DMS 273 (cell line): ENCODE measurements at regions not wholly inside any gene's neighbourhood (a gene's known extent, or its start where the extent isn't known, plus 50 kb on each side); places are given as distances from the start of the nearest gene placed in this dataset.
"Not testable (repeated sequence)": the region's sequence is repeated elsewhere in the genome, so short reads cannot be mapped to it uniquely, and the experiment has no call there.

ENCODE experiments used
- DNase-seq: peaks from one replicate; lab custom pipeline; 2025; ENCODE audit not compliant: unreplicated experiment; lab: John Stamatoyannopoulos, UW

GRCh38 chr5:13350767-13351166, 593.7 kb downstream of the DNAH5 start:
- DNase-seq: no peak

- no peak for DNase-seq
Measured at GRCh38 chr5:13348568-13348967, 595.9 kb downstream of the DNAH5 start.

- DNase-seq: no peak
Measured at GRCh38 chr5:13346401-13346800, 598.1 kb downstream of the DNAH5 start.

- no peak for DNase-seq
Measured at GRCh38 chr5:13339093-13339492, 605.4 kb downstream of the DNAH5 start.

GRCh38 chr5:13335026-13335425, 609.5 kb downstream of the DNAH5 start:
- not testable (repeated sequence) for DNase-seq

- DNase-seq: no peak
Measured at GRCh38 chr5:13331585-13331984, 612.9 kb downstream of the DNAH5 start.

GRCh38 chr5:13328316-13328715, 616.2 kb downstream of the DNAH5 start:
- no peak for DNase-seq

DNA sequence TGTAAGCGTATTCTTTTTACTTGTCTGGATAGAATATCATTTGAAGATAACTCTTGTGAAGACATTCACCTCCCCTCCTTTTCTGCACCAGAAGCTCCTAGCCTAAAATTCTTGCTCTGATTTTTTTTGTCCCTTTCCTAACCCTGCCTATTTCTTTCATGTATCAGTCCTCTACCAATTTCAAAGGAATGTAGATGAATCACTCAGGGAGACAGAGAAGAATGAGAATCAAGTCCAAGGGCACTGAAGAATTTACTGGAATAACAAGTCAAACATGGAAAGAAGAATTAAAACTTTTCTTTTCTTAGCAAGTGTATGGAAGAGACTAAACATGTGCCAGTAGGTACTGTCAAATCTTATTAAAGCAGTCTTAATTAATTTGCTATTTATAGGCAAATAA, 618.7 kb downstream of the DNAH5 start:
- no peak for DNase-seq

DNA sequence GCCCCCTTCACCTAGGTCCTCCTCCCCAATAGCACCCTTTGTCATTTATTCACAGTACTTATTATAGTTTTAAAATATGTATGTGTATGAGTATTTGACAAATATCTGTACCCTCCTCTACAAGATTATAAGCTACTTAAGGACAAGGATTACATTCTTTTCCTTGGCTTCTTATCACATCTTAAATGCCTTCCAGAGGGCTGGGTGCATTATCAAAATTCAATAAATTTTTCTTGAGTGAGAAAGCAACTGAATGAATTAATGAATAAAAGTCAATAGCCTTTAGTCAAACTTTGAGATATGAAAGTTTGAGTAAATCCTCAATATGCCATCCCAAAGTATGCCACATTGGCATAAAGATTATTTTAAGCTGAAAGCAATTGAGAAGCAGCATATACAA, 621.7 kb downstream of the DNAH5 start:
- no peak for DNase-seq

DNA sequence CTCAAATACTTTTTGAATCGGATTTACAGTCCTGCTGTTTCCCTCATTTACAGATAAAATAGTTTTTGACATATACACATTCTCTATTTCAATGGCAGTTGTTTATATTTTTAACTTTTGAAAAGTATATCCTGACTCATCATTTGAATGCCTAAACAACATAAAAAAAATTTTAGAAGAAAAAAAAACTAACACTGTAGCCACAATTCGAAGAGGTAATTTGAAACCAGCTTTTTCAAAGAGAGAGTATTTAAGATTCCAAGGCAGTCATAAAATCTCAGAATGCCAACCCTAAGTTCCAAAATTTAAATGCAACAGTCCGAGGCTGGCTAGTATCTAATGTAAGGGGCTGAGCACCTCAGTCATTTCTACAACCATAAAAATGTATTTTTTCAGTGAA, 626.8 kb downstream of the DNAH5 start:
- no peak for DNase-seq

- no peak for DNase-seq
Measured at GRCh38 chr5:13316176-13316575, 628.3 kb downstream of the DNAH5 start.

GRCh38 chr5:13307480-13307879, 637.0 kb downstream of the DNAH5 start:
- DNase-seq: no peak

- no peak for DNase-seq
Measured at GRCh38 chr5:13303445-13303844, 641.0 kb downstream of the DNAH5 start.

DNA sequence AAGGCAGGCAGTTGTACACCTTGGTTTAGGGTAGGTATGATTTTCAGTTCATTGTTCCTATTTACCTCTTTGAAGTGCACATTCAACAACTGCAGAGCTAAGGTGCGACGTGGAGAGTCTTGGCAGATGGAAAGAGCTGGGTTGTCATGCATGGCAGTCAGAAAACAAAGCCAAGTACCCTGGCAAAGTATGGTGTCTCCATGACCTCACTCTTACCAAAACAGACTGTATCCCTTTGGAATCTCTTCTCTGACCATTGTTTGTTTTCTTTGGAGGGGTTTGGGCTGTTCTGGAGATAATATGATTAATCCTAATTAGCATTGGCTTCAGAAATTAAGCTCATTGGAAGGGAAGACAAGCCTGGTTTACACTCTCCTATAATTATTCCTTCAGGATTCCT, 665.7 kb downstream of the DNAH5 start:
- DNase-seq: no peak

GRCh38 chr5:13278148-13278547, 666.3 kb downstream of the DNAH5 start:
- DNase-seq: peak; percentile 16

DNA sequence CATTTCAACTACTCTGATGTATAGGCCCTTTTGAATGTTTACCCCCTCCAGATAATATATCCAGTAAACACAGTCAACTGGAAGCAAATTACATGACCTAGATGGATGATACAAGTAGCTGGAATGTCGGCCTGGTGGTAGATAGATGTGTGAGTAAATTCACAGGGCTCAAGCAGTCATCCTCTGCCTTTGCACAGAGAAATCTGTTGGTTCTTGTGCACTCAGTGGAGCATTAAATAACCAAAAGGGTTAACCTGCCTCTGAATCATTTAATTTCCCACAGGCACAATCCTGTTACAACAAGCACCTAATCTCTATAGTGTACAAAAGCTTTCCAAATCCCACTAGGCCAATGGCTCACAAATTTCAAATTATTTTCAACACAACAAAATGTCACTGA, 668.3 kb downstream of the DNAH5 start:
- no peak for DNase-seq

GRCh38 chr5:13263701-13264100, 680.8 kb downstream of the DNAH5 start:
- no peak for DNase-seq

DNA sequence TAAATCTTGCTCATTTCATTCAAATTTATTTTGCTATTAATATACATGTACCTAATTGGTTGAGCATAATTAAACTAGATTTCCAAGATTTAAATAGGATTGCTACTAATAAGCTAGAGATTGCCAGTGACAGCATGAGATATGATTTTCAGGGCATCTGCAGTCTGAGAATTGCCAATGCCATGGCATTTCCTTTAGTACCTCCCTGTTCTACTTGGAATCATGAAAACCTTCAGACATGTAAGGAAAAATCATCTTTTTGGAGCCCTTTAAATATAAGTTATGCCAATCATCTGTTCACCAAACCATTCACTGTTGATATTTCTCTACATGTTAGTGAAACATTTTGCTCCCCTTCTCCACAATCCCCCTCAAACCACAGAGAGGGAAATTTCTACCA, 691.4 kb downstream of the DNAH5 start:
- DNase-seq: no peak

GRCh38 chr5:13252699-13253098, 691.8 kb downstream of the DNAH5 start:
- no peak for DNase-seq

DNA sequence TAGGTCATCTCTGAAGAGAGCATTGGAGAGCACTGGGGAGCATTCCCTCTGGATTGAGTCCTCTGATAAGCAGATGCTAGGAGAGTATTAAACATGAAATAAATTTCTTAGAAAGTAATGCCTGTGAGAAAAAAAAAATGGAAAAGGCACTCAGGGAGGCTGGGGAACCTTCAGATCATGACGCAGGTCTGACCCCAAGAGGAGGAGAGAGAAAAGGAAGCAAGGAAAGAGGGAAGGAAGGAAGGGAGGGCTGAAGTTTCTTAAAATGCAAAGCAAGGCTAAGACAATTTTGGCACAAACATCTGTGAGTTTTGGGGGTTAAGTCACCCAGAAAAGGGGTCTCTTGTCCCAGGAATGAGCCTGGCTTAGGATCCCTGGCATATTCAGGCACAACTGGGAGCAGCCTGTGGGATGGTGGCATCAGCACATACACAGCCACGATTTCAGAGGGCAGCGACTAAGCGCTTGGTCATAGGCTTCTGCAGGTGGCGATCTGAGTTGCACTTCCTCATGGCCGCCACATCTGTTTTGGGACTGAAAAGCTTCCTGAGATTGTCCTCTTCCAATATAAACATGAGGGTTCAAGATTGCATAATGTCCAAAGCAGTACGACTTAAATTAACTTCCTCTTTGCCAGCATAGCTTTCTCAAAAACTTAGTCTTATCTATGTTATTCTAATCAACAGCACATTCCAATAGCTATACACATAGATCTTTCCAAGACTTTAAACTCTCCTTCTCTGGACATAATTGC, 692.7 kb downstream of the DNAH5 start:
- no peak for DNase-seq

DNA sequence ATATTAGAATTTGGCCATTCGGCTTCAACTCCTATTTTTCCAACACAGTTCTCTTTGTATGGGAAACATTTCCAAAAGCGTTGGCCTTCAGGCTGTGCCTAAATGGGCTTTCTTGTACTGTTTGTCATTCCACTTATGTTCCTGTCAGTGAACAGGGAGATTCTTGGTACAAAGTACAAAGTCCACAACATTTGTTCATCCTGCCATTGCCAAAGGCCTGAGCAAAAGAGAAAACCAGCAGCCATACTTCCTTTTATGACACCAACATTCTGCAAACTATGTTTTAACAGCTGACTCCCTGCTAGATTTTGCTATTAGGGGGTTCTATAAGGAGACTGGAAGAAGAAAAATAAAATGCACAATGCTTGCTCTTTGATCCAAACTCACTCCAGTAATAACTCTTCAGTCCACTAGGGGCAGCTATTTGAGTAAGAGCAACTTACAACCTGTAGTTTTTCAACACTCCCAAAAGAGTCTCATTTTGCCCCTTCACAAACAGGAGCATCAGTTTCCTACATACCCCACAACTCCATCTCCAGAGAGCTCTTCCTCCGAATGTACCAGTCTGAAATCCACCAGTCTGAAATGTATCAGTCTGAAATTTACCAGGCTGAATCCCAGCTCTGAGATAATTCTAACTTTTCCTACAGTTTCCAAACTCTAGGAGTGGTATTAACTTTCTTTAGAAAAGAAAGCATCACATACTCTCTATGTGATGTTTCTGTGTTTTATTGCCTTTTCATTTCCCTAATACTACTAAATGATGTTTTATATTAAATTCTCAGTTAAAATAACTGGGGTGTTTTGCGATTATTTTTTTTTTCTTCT, 693.8 kb downstream of the DNAH5 start:
- peak; percentile 47 for DNase-seq

- no peak for DNase-seq
Measured at GRCh38 chr5:13249854-13250253, 694.6 kb downstream of the DNAH5 start.
